Fibroblast of skin of back (primary cell): ENCODE measurements at regions not wholly inside any gene's neighbourhood (a gene's known extent, or its start where the extent isn't known, plus 50 kb on each side); places are given as distances from the start of the nearest gene placed in this dataset.
A peak's percentile ranks its signal among the peaks of the same experiment; 100 is the strongest.

Source experiments
- DNase-seq: peaks from one replicate; pipeline ENCODE4 v3.0.0-alpha.2; 2013

GRCh38 chr10:90975096-90975495, 54.2 kb upstream of the ANKRD1 start:
- DNase-seq: no peak

GRCh38 chr10:90977162-90977854, 56.4 kb upstream of the ANKRD1 start:
- DNase-seq: no peak

GRCh38 chr10:90977855-90978486, 57.1 kb upstream of the ANKRD1 start:
- DNase-seq: no peak

GRCh38 chr10:90982406-90983008, 61.6 kb upstream of the ANKRD1 start:
- DNase-seq: no peak

GRCh38 chr10:90983914-90984549, 63.1 kb upstream of the ANKRD1 start:
- DNase-seq: no peak

- no peak for DNase-seq
Measured at GRCh38 chr10:90984898-90985297, 64.0 kb upstream of the ANKRD1 start.

- DNase-seq: no peak
Measured at GRCh38 chr10:90985321-90985933, 64.5 kb upstream of the ANKRD1 start.

GRCh38 chr10:90986136-90986760, 65.4 kb upstream of the ANKRD1 start:
- no peak for DNase-seq

GRCh38 chr10:90986870-90987269, 66.0 kb upstream of the ANKRD1 start:
- no peak for DNase-seq

GRCh38 chr10:90987383-90987782, 66.5 kb upstream of the ANKRD1 start:
- DNase-seq: no peak

GRCh38 chr10:90988024-90988423, 67.1 kb upstream of the ANKRD1 start:
- DNase-seq: no peak

GRCh38 chr10:90988802-90989201, 67.9 kb upstream of the ANKRD1 start:
- DNase-seq: no peak

- DNase-seq: no peak
Measured at GRCh38 chr10:90989378-90989777, 68.5 kb upstream of the ANKRD1 start.

GRCh38 chr10:90992462-90992861, 71.6 kb upstream of the ANKRD1 start:
- DNase-seq: no peak

GRCh38 chr10:90993340-90993739, 72.5 kb upstream of the ANKRD1 start:
- DNase-seq: peak; percentile 59

- no peak for DNase-seq
Measured at GRCh38 chr10:90997670-90998069, 76.8 kb upstream of the ANKRD1 start.

GRCh38 chr10:90998733-90999511, 78.0 kb upstream of the ANKRD1 start:
- DNase-seq: no peak

- DNase-seq: no peak
Measured at GRCh38 chr10:90999512-91000172, 78.8 kb upstream of the ANKRD1 start.

- no peak for DNase-seq
Measured at GRCh38 chr10:91000470-91000869, 79.6 kb upstream of the ANKRD1 start.

- no peak for DNase-seq
Measured at GRCh38 chr10:91000985-91001384, 80.1 kb upstream of the ANKRD1 start.

GRCh38 chr10:91002656-91003055, 81.8 kb upstream of the ANKRD1 start:
- no peak for DNase-seq
